GM21526 (cell line): ENCODE measurements at regions not wholly inside any gene's neighbourhood (a gene's known extent, or its start where the extent isn't known, plus 50 kb on each side); places are given as distances from the start of the nearest gene placed in this dataset.

ENCODE experiments used
- ATAC-seq: cut with Tn5 transposase; IDR thresholded peaks from one replicate; pipeline ENCODE4 v1.9.1; 2021; ENCODE audit warnings: moderate library complexity; ENCODE audit not compliant: unreplicated experiment, low FRiP score

- no peak for ATAC-seq
Observed at GRCh38 chr1:98386675-98387440, 274.7 kb upstream of the SNX7 start.

DNA sequence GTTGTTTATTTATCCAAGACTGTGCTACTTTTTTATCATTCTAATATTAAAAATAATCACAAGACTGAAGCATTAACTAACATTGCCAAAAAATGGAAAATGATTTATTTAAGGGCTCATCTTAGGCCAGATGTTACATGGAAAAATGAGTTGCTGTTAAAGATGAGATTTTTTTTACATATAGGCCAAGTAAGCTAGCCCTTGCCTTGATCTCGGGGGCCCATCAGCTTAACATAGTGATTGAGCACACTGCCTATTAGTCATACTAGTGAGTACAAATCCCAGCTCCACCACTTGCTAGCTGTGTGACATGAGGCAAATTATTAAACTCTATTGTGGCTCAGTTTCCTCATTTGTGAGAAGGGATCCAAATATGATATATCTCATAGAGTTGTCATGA, 275.9 kb upstream of the SNX7 start:
- no peak for ATAC-seq

DNA sequence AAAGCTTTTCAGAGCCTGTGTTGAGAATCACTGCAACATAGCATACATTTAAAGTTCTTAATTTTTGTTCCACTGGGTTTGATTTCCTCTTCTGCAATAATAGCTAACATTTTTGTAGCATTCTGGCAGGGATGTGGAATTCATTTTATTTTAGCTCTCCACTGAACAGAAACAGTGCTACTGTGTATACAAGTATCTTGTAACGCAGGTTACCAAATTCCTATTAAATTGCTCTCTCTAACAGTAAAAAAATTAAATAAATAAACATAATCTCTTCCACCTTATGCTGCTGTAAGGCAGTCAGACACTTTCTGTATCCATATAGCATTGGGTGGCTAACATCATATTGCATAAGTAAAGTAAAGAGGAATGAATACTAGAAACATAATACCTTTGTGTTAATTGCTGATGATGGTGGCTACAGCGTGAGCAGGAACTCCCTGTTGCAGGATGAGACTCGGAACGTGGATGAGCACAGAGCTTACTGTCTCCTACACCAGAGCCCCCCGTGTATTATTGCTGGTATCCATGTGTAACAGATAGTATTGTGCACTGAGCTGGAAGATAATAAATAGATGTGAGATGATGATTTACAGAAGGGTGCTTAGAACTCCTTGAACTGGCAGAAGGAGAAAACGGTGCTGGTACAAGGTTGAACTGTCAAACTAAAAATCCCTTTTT, 276.9 kb upstream of the SNX7 start:
- ATAC-seq, result no peak

- no peak for ATAC-seq
Observed at GRCh38 chr1:98382986-98383740, 278.4 kb upstream of the SNX7 start.

GRCh38 chr1:98382586-98382985, 278.9 kb upstream of the SNX7 start:
- ATAC-seq, result no peak

DNA sequence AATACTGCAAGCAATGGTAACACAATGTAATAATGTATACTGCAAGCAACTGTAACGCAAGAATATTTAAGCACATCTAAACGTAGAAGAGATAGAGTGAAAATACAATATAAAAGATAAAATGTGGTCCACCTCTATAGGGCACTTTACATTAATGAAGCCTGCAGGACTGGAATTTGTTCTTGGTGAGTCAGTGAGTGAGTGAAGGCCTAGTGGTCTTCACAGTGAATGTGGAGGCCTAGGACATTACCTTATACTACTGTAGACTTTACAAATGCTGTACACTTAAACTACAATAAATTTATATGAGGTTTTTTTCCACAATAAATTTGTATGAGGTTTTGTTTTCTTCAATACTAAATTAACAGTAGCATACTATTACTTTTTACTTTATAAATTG, 287.4 kb upstream of the SNX7 start:
- no peak for ATAC-seq

GRCh38 chr1:98373056-98373455, 288.5 kb upstream of the SNX7 start:
- no peak for ATAC-seq

DNA sequence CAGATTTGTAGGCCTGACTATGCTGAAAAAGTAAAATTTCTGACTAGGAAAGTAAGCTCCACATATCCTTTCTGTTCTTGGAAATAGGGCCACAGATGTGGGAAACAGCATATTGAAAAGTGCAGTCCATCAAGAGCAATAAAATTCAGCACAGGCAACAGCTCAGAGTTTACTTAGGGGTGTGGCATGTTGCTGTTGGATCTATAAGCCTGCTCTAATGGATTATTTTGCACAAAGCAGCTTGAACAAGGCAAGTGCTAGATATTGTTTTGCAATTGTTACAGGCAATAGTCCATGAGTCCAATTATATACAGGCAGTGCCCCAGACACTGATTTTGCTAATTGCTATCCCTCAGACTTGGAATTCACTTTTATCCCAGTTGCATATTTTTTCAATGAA, 289.8 kb upstream of the SNX7 start:
- no peak for ATAC-seq

DNA sequence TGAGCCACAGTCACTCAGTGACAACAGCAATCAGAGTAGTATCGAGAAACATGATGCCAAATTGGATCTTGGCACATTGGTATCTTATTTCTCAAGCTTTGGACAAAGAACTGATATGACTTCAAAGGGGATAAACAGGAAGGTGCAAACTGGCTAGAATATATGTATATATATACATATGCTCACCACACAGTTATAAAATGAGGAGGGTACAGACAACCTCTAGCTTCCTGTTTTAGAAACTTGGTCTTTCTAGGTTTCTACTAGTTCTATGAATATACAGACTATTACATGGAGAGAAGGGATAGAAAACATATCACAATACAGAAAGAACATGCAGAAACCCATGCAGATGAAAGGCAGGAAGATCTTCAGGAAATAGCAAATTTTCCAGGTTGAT, 292.1 kb upstream of the SNX7 start:
- ATAC-seq, result no peak

DNA sequence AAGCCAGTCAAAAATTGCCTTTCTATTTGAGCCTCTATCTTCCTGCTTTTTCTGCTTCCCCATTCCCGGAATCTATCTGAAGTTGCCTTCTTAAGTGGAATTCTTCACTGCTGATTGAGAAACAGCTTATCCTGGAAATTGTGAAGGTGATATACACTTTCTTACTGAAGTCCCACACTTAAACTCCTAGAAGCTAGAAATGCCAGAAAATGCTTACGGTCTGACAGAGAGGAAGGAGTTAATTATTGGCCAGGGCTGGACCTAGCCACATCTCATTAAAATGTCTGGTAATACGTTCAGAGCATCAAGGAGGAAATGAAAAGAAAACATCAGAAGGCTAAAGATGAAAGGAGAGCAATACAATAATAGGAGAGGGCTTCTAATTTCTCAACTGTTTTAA, 292.5 kb upstream of the SNX7 start:
- ATAC-seq, result no peak

- no peak for ATAC-seq
Observed at GRCh38 chr1:98367426-98367825, 294.1 kb upstream of the SNX7 start.

DNA sequence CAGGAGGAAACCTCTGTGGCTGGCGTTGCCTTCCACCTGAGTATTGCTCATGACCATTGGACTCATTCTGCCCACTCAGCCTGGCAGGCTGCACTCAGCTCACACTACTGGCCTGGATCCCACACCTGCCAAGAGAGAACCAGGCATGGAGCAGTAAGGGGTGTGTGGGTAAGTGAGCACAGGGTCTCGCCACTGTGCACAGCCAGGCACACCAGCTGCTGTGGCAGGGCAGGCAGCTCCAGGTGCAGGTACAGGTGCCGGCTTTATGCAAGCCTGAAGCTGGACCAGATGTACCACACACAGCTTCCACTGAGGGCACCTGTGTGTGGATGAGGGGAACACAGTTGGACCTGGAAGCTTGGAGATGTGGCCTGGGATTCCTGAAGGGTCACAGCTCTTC, 295.2 kb upstream of the SNX7 start:
- no peak for ATAC-seq

DNA sequence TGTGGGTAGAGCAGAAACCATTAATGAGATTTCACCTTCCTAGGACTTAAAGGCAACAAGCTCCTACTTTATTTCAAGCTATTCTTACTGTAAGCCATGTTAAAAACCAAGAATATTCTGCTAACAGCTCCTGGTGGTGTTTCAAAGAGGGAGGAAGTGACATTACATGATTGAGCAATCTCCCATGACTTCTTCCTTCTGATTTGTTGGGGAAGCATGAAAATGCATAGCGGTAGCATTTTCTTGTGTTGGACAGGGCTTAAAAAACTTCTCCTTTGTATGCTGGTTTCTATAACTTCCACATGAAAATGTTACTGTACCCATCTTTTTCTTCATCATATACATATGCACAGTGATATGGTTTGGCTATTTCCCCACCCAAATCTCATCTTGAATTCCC, 297.0 kb upstream of the SNX7 start:
- ATAC-seq, result no peak

GRCh38 chr1:98360864-98361263, 300.7 kb upstream of the SNX7 start:
- no peak for ATAC-seq

GRCh38 chr1:98355656-98356383, 305.7 kb upstream of the SNX7 start:
- no peak for ATAC-seq

- no peak for ATAC-seq
Observed at GRCh38 chr1:98352378-98352777, 309.1 kb upstream of the SNX7 start.

DNA sequence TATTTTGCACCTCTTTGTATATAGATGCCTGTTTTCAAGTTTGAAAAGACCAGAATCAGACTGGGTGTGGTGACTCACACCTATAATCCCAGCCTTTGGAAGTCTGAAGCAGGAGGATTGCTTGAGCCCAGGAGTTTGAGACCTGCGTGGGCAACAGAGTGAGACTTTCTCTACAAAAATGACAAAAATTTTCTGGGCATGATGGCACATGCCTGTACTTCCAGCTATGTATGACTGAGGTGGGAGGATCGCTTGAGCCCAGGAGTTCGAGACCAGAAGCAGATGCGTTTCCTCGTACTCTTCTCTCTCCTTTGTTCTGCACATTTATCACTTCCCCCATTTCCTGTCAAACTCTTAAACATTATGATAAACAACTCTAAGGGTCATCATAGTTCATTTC, 310.0 kb upstream of the SNX7 start:
- no peak for ATAC-seq

DNA sequence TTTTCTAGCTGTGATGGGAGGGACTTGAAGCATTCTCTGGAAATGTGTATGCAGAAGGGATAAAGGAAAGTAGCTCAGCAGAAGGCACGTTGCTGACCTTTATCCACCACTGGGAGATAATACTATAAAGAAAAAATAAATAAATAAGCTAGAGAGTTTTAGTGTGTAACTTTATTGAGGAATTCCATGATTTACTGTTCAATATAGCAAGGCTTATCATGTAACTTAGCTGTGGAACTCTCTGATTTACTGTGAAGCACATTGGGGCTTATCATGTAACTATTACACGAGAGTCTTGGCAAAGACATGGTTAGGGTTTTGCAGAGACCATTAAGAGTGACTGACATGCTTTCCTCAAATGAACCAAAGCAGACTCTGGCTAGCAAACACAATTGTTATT, 316.1 kb upstream of the SNX7 start:
- ATAC-seq, result no peak

DNA sequence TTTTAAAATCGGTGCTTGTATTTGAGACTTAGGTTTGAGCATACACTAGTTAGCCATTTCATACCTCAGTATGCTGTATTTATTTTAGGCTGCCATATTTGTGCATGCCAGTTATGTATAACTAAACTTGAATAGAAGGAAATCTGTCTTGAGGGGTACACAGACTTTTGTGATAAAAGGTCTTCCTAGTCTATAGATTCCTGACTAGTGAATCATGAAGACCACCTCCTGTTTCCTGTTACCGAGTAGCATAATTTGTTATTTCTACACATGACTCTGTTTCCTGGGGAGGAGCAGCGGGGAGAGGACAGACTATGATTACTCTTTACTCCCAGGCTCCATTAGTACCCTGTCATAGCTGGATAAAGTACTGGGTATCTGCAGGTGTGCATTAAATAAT, 316.8 kb upstream of the SNX7 start:
- ATAC-seq, result no peak

- ATAC-seq, result no peak
Observed at GRCh38 chr1:98342566-98342965, 319.0 kb upstream of the SNX7 start.

DNA sequence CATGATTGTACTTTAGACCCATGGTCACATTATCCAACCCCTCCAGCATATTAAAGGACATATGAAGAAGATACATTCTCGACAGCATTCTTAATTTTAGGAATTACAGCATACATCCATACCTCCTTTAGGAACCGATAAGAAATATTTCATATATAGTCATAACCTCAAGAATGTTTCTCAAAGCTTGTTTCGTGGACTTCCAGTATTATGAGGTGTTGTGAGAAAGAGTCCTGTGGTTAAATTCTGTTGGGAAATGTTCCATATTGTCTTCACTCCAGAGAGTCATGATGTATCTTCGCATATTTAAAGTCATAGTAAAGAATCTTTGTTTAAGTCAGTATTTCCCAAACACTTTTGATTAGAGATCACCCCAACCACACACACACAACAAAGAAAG, 321.0 kb upstream of the SNX7 start:
- no peak for ATAC-seq
